Mononuclear cell (primary cell): ENCODE measurements at regions not wholly inside any gene's neighbourhood (a gene's known extent, or its start where the extent isn't known, plus 50 kb on each side); places are given as distances from the start of the nearest gene placed in this dataset.

Source experiments
- H3K27me3 ChIP-seq: 2 replicates; pipeline ENCODE4 v1.6.0; 2011; ENCODE audit warnings: low read length, control low read depth; ENCODE audit not compliant: insufficient read depth
- H3K4me1 ChIP-seq: 2 replicates; pipeline ENCODE4 v1.5.1; 2011; ENCODE audit warnings: mild to moderate bottlenecking, low read length, control low read depth; ENCODE audit not compliant: insufficient read depth
- H3K4me3 ChIP-seq: 2 replicates; pipeline ENCODE4 v1.5.1; 2011; ENCODE audit warnings: mild to moderate bottlenecking, low read length, moderate library complexity
- H3K9me3 ChIP-seq: 2 replicates; pipeline ENCODE4 v1.5.1; 2011; ENCODE audit warnings: low read depth, mild to moderate bottlenecking, control low read depth, low read length

DNA sequence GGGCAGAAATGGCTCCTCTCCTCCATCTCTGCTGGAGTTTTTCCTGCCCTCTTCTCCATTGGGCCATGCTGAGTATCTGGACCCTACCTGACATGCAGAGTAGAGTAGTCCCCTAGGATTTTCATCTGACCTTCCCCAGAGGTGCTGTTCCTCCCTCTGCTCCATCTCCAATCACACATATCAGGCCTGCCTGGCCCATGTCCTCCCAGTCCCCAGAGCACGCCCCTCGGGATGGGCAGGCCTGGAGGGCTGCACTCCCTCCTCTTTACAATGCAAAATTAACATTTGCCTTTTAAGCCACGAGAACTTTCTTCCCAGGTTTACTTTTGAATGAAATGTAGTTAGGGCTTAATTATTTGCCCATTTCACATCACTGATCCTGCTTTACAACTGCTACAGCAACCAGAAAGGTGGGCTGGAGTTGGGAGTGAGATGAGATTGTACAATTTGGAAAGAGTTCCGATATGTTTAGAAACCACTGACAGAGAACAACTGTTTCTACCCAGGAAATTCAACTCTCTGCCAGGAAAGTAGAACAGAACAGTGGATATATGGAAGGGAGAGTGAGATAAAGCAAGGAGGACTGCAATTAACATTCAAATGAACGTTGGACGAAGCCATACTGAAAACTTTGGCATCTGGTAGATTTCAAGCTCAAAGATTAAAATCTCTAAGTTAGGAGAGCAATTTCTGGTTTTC lies 184.0 kb upstream of the HABP2 start:
- no peaks in the 10 kb centered on the region for H3K9me3 ChIP-seq
- no peaks in the 10 kb centered on the region for H3K27me3 ChIP-seq
- H3K4me1 ChIP-seq = no peaks in the 10 kb centered on the region
- no peak overlapping the region for H3K4me3 ChIP-seq

DNA sequence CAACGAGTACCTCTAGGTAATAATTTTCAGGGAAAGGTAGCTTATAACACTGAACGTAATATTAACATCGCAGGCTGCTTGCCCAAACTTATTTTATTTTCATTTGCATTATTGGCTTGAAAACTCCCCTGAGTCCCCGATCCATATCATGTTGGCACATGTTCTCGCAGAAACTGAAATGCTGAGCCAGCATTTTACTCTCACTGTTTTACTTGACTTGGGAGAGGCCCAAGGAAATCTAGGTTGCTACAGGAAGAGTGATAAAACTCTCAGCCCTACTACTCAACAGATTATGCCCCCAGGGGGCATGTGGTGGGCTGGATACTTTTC lies 183.5 kb upstream of the HABP2 start:
- H3K4me3 ChIP-seq = no peak overlapping the region
- no peaks in the 10 kb centered on the region for H3K27me3 ChIP-seq
- H3K4me1 ChIP-seq = no peaks in the 10 kb centered on the region
- no peaks in the 10 kb centered on the region for H3K9me3 ChIP-seq

DNA sequence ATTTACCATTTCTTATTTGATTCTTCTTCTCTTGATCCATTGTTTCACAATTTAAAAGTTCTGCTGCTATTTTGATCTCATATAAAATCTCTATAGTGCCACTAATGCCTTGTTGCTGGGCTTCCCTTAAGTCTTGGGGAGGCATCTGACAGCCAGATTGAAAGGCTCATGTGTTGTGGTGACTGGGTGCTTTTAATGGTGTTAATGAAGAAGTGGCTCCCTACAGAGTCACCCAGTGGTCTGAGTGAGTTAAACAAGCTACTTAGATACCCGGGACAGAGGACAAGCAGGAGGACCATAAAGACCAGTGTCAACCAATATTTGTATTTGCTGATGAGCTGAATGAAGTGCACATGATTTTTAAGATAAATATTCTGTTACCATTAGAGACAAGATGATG lies 176.4 kb upstream of the HABP2 start:
- H3K27me3 ChIP-seq = no peaks in the 10 kb centered on the region
- H3K4me3 ChIP-seq = no peak overlapping the region
- no peaks in the 10 kb centered on the region for H3K9me3 ChIP-seq
- peaks cover 2% of the 10 kb centered on the region for H3K4me1 ChIP-seq

DNA sequence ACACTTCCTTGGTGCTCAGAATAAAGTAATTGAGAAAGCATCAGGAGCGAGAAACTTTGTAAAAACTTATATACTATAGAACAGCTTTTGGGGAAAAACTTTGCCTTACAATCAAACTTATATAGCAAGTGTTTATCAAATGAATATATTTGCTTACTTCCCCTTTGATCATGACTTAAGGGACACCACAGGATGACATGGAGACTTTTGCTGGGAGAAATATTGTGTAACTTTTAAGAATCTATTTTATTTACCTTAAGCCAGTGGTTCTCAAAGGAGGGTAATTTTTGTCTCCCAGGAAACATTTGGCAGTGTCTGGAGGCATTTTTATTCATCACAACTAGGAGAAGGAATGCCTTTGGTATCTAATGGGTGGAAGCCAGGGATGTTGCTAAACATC lies 173.8 kb upstream of the HABP2 start:
- Histone ChIP-seq H3K9me3 (no peaks in the 10 kb centered on the region), H3K4me1 (peaks cover 17% of the 10 kb centered on the region), H3K4me3 (no peak overlapping the region), H3K27me3 (no peaks in the 10 kb centered on the region)

DNA sequence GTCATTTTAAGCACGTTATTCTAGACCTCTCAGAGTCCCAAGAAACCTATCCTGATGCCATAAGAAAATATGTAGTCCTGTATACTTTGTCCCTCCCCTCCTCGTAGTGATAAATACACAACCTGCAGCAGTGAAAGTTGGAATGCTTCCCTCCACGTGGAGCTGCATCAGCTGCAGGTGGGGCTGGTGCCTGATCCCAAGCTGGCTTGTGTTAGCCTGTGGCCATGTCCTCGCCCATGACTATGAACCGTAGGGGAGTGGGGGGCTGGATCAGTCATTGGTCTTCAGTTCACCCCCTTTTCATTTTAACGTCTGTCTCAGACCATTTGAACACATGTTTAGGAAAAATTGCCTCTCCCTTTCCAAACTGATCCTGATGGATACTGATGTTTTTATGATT lies 171.4 kb upstream of the HABP2 start:
- no peaks in the 10 kb centered on the region for H3K9me3 ChIP-seq
- peaks cover 26% of the 10 kb centered on the region for H3K4me1 ChIP-seq
- no peak overlapping the region for H3K4me3 ChIP-seq

DNA sequence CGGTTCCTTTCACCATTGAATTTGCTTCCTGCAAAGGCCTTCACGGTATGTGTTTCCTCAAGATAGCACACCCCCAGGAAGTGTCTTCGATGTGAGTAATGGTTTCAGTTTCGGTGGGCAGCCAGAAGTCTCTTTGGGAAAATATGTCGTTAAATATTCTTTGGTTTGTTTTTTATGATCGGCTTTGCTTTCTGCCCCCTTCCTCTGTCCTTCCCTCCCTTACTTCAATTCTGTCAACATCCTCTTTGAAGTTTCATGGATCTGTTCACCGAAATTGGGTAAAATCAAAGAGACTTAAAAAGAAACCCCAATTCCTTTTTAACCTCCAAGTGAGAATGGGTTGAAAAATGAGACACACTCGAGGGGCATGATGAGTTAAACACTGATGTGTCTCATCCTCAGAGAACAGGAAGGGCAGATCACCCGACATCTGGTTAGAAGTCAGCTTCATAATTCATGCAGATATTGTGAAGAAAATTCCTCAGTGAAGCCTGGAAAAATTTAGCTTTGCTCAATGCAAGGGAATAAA lies 170.8 kb upstream of the HABP2 start:
- peaks cover 26% of the 10 kb centered on the region for H3K4me1 ChIP-seq
- H3K9me3 ChIP-seq = no peaks in the 10 kb centered on the region
- no peaks in the 10 kb centered on the region for H3K27me3 ChIP-seq
- peak overlapping the region; percentile 26 for H3K4me3 ChIP-seq

More for the DNA sequence above, 171.4 kb upstream of the HABP2 start:
- H3K27me3 ChIP-seq = no peaks in the 10 kb centered on the region

DNA sequence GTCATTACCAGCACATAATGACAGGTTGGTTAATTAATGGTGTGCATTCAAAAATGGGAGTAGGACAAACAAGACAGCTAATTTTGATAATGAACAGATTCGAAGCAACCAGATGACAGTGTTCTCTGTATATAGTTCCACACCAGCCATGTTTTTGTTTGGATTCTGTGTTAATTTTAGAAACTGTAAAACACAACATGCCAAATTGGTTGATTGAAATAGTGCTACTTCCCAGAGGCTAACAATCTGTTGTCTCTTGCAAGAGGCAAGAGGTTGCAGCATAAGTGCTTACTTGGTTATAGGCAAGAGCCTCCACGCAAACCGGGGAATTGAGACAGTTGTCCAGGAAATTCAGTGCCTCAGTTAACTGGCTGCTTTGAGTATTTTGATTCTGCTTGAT lies 170.2 kb upstream of the HABP2 start:
- Histone ChIP-seq H3K4me1 (peaks cover 26% of the 10 kb centered on the region), H3K9me3 (no peaks in the 10 kb centered on the region), H3K27me3 (no peaks in the 10 kb centered on the region), H3K4me3 (no peak overlapping the region)

DNA sequence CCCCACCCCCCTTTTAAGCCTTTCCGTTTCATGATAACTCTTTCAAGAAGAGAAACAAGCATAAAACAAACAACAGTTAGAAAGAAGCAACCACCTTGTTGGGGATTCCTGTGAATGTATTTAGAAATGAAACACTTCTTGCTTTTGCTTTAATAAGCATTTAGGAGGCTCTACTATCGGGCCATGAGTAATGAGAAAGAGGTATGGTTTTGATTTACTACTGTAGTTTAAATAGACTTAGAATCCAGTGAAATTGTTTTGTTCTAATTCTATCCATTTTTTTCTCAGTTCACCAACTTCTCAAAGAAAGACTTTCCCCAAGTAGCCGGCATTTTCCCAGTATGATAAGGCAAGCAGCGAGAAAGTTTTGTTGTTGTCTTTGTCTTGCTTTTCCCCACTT lies 168.7 kb upstream of the HABP2 start:
- Histone ChIP-seq H3K4me1 (peaks cover 26% of the 10 kb centered on the region), H3K27me3 (no peaks in the 10 kb centered on the region), H3K9me3 (no peaks in the 10 kb centered on the region), H3K4me3 (no peak overlapping the region)

DNA sequence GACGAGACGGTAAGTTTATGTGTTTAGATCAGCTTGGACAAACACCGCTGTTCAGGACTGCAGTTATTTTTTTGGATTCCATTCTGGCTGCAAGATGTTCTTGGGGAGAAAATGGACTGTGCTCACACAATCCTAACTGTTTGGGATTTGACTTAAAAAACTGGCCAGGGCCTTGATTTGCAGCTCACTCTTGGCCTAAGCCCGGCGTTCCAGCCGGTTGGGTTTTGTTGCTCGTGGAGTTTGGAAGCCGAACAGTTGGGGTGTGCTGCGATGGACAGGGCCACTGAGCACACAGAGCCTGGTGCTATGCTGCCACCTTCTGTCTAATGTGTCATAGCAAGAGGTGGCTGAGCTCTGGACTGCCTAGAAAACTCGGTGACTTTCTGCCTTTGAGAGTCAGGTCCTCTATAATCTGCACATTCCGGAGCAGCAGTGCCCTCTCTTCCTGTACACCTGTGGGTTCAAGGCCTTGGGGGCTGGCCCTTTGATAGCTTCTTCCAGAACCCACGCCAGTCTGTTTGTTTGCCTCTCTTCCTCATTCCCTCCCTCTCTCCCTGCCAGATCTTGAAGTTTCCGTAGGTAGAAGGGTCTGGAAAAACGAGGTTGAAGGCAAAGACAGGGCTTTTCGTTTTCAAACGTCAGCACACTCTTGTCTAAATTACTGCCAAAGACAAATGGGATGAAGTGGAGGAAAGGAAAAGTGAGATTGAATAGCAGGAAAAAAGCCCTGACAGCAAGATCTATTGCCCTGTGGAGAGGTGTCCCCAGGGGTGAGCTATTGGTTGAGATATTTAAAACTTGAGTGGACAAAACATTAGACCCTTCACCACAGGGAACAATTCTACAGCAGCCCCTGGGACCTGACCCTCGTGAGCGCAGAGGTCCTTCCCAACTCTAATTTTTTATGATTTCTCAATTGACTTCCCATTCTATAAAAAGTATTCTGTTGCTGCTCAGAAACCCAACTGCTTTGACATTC lies 167.5 kb upstream of the HABP2 start:
- Histone ChIP-seq H3K9me3 (no peaks in the 10 kb centered on the region), H3K4me1 (peaks cover 26% of the 10 kb centered on the region), H3K27me3 (no peaks in the 10 kb centered on the region), H3K4me3 (no peak overlapping the region)

DNA sequence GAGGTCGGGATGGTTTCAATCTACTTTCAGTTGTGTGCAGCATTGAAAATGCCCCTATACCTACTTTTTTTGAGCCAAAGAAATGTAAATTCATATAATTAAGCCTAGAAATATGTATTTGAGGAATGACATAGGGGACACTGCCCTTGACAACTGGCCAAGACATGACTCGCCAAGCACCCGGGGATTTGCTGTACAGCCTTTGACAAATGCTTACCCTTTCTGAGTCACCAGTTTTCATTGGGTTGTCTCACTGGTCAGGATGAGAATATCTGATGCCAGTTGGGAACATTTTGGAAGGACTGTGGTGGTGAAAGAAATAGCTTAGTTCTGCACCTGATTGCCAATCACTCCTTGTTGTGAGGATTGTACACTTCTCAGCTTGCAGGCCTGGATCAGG lies 166.8 kb upstream of the HABP2 start:
- no peaks in the 10 kb centered on the region for H3K27me3 ChIP-seq

DNA sequence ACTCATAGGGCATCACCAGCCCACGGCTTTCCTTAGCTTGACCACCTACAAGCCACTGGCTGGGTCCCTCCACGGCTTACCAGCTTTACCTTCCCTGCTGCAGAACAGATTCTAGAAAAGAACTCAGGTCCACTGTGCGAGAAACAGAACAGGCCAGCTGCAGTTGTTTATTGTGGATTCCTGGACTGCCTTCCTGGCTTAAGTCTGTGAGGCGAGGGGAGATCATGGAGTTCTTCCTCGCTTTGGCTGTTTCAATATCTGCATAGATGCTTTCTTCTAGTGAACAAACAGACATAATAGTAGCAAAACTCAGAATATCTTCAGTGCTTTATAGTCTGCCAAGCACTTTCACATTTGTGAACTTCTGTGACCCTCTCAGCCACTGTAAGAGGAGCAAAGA lies 162.9 kb upstream of the HABP2 start:
- H3K9me3 ChIP-seq = no peaks in the 10 kb centered on the region
- H3K27me3 ChIP-seq = no peaks in the 10 kb centered on the region
- H3K4me1 ChIP-seq = peaks cover 8% of the 10 kb centered on the region
- H3K4me3 ChIP-seq = no peak overlapping the region

More for the DNA sequence above, 166.8 kb upstream of the HABP2 start:
- Histone ChIP-seq H3K4me1 (peaks cover 26% of the 10 kb centered on the region), H3K4me3 (no peak overlapping the region), H3K9me3 (no peaks in the 10 kb centered on the region)

DNA sequence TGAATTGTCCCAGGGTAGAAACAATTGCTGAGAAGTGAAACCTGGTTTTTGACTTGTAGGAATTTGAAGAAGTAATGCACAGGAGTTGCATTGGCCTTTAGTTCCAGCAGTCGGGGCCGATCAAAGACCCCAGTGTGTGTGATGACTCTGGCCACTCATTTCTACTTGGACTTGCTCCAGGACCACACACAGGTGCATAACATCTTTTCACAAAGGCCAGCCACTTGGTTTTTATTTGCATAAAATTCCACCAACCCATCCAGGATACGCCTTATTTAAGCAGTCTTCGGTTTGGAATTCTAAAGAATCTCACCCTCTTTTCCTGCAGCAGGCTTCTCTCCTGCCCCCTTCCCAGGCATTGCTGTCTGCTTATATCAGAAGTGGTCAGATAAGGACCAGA lies 162.0 kb upstream of the HABP2 start:
- Histone ChIP-seq H3K4me1 (no peaks in the 10 kb centered on the region), H3K27me3 (no peaks in the 10 kb centered on the region), H3K9me3 (no peaks in the 10 kb centered on the region), H3K4me3 (no peak overlapping the region)

DNA sequence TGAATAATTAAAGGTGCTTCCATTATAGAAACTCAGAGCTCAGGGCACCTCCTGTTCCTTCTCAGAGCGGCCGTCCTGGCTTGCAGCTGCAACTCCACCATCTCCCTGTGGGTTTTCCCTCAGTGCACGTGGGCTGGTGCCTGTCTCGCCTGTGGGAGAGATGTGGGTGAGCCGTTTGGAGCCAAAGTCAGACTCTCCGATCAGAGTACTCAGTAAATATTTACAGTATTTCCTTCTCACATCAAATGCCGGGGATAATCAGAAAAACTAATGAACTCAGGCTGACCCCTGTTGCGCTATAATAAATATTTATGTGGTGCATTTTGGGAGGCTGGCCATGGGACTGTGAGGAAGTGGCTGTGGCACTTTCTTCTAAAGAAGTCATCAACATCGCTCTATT lies 155.8 kb upstream of the HABP2 start:
- Histone ChIP-seq H3K4me3 (no peak overlapping the region), H3K27me3 (no peaks in the 10 kb centered on the region), H3K4me1 (no peaks in the 10 kb centered on the region), H3K9me3 (no peaks in the 10 kb centered on the region)

DNA sequence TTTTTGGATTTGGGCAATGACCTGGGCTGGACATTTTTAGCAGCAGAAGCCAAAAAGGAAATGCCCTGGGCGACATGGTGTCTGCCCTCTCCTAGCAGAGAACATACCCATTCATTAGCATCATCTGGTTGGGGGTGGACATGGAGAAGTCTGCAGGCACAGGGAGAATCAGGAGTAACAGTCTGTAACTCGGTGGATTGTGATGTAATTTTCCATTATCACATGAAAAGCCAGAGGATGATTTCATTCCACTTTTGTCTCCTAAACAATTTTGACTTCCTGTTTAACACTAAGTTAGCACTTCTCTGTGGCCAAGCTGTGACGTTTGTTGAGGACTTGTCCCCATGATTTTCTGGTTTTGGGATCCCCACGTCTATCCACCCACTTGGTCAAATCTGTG lies 153.8 kb upstream of the HABP2 start:
- Histone ChIP-seq H3K4me1 (no peaks in the 10 kb centered on the region), H3K4me3 (no peak overlapping the region), H3K27me3 (no peaks in the 10 kb centered on the region), H3K9me3 (no peaks in the 10 kb centered on the region)

DNA sequence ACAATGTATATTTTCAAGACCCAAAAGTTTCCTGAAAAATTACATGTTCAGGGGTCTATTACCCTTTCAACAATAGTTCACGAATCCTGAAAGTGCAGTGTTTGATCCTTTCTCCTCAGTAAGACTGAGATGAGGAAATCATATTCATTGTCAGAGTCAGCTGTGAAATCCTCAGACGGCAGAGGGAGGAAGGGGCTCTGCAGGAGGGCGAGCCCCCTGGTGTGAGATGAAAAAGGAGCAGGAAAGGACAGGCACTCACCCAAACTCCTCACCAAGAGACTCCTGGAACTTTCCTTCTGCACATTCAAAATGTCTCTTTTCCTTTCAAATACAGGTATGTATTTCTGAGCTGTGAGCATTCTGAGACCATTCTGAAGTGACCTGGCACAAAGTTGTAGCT lies 150.3 kb upstream of the HABP2 start:
- no peak overlapping the region for H3K4me3 ChIP-seq
- H3K4me1 ChIP-seq = no peaks in the 10 kb centered on the region
- no peaks in the 10 kb centered on the region for H3K27me3 ChIP-seq
- H3K9me3 ChIP-seq = no peaks in the 10 kb centered on the region
